K562 (cell line): ENCODE measurements at regions not wholly inside any gene's neighbourhood (a gene's known extent, or its start where the extent isn't known, plus 50 kb on each side); places are given as distances from the start of the nearest gene placed in this dataset.

ENCODE experiments used
- ATAC-seq: fragments of 200-7000 bp; cut with Tn5 transposase; 3 replicates; pipeline ENCODE4 v1.9.1; 2020; ENCODE audit warnings: moderate library complexity
- BruUV-seq: library from RNA; stranded (reverse); fragments of 400-500 nt; replicated peaks from 2 replicates; lab custom pipeline; 2021; lab: Mats Ljungman, UMichigan
- CTCF ChIA-PET: fragments of 300-600 bp; formaldehyde crosslinking; extraction: SDS; loops from one replicate; lab custom pipeline; 2021; ENCODE audit warnings: low intra/inter-chr PET ratio; lab: Yijun Ruan, JAX
- POLR2A ChIA-PET: fragments of 300-600, 350-650 bp; sonication (Branson Sonifier 250); formaldehyde crosslinking; extraction: SDS; loops from one replicate; lab custom pipeline; 2021; ENCODE audit warnings: antibody characterized with exemption, inconsistent platforms; lab: Yijun Ruan, JAX
- DNase-seq, 4 experiments: peaks; one replicate each; pipeline versions ENCODE4 v3.0.0 to v3.0.0-alpha.2; 2011 to 2018; ENCODE audit warnings: low spot score in 3 of 4, mixed read lengths in 3 of 4; ENCODE audit errors: extremely low read depth in 1 of 4
- FAIRE-seq: peaks from 2 replicates; lab custom pipeline; 2011; peaks lifted over from hg19 to GRCh38; lab: Jason Lieb, UNC
- H2AFZ ChIP-seq: 2 replicates; pipeline ENCODE4 v1.6.0; 2011; ENCODE audit warnings: low read depth, low read length, control low read depth, inconsistent platforms
- H3K27ac ChIP-seq: fragments of 200-600 bp; 3 replicates; pipeline ENCODE4 v1.8.0; 2011; ENCODE audit warnings: low read depth, mild to moderate bottlenecking, control low read depth, inconsistent platforms, low read length, moderate library complexity, mixed read lengths; ENCODE audit errors: extremely low read depth
- H3K27me3 ChIP-seq, 2 experiments: fragments of 300-600 bp in 1 of 2; 2 replicates in 1 of 2; 3 replicates in 1 of 2; pipeline versions ENCODE4 v1.6.0 to v1.8.0; 2011; ENCODE audit warnings: inconsistent platforms in 2 of 2, low read length in 2 of 2, mild to moderate bottlenecking in 1 of 2, mixed read lengths in 1 of 2, moderate library complexity in 1 of 2; ENCODE audit not compliant: control insufficient read depth in 2 of 2, insufficient read depth in 2 of 2
- H3K36me3 ChIP-seq: fragments of 300-600 bp; 3 replicates; pipeline ENCODE4 v1.8.0; 2011; ENCODE audit warnings: mild to moderate bottlenecking, low read length, inconsistent platforms; ENCODE audit not compliant: control insufficient read depth, insufficient read depth
- H3K4me1 ChIP-seq, 2 experiments: fragments of 200-600 bp in 1 of 2; replicated peaks in 1 of 2; 2 replicates in 1 of 2; 3 replicates in 1 of 2; pipeline versions ENCODE4 v1.5.1 to v1.8.0; 2011; ENCODE audit warnings: inconsistent platforms in 2 of 2, low read length in 2 of 2, mild to moderate bottlenecking in 1 of 2, mixed read lengths in 1 of 2, moderate library complexity in 1 of 2; ENCODE audit not compliant: control insufficient read depth in 2 of 2, insufficient read depth in 2 of 2
- H3K4me2 ChIP-seq: 2 replicates; pipeline ENCODE4 v1.6.1; 2011; ENCODE audit warnings: low read length, control low read depth, inconsistent platforms, mixed read lengths; ENCODE audit not compliant: insufficient read depth
- H3K4me3 ChIP-seq: fragments of 200-600 bp; sonication (generic), shearing (Covaris generic); 2 replicates; pipeline ENCODE4 v1.5.1; 2016; ENCODE audit warnings: control low read depth, inconsistent platforms
- H3K79me2 ChIP-seq: fragments of 200-600 bp; 3 replicates; pipeline ENCODE4 v1.8.0; 2011; ENCODE audit warnings: low read length, inconsistent platforms; ENCODE audit not compliant: control insufficient read depth, insufficient read depth
- H3K9ac ChIP-seq, 2 experiments: 2 replicates each; pipeline versions ENCODE4 v1.6.0 to v1.6.1; 2011; ENCODE audit warnings: low read depth in 2 of 2, low read length in 2 of 2, control low read depth in 1 of 2, inconsistent platforms in 1 of 2, mild to moderate bottlenecking in 1 of 2, mixed read lengths in 1 of 2; ENCODE audit not compliant: insufficient read depth in 1 of 2
- H3K9me1 ChIP-seq: one replicate; pipeline ENCODE4 v1.6.0; 2011; ENCODE audit warnings: inconsistent platforms, mild to moderate bottlenecking, low read length, moderate library complexity; ENCODE audit not compliant: control insufficient read depth, insufficient read depth
- H3K9me3 ChIP-seq: replicated peaks from 2 replicates; pipeline ENCODE4 v1.5.1; 2011; ENCODE audit warnings: low read depth, low read length, inconsistent platforms; ENCODE audit not compliant: control insufficient read depth, insufficient read depth
- H4K20me1 ChIP-seq: replicated peaks from 2 replicates; pipeline ENCODE4 v1.6.1; 2011; ENCODE audit warnings: low read length, inconsistent platforms, mixed read lengths; ENCODE audit not compliant: control insufficient read depth, insufficient read depth
- E2F6 ChIP-seq, 2 experiments: IDR thresholded peaks; 2 replicates each; pipeline ENCODE4 v1.6.1; 2011; ENCODE audit warnings: borderline replicate concordance in 1 of 2, control low read depth in 1 of 2, low read depth in 1 of 2, low read length in 1 of 2, mild to moderate bottlenecking in 1 of 2, mixed read lengths in 1 of 2, moderate library complexity in 1 of 2; ENCODE audit not compliant: insufficient read depth in 1 of 2, insufficient read length in 1 of 2, poor library complexity in 1 of 2, severe bottlenecking in 1 of 2; ENCODE audit errors: extremely low read depth in 1 of 2
- MAFG ChIP-seq: fragments of 450-650 bp; conservative IDR thresholded peaks from 2 replicates; pipeline ENCODE4 v1.6.1; 2016; ENCODE audit warnings: missing genetic modification characterization, missing compliant biosample characterization
- ZNF280B ChIP-seq: fragments of 250-450 bp; sonication (Bioruptor Pico); IDR thresholded peaks from 2 replicates; pipeline ENCODE4 v1.5.1; 2021; ENCODE audit warnings: mild to moderate bottlenecking
- WGBS: fragments of 100-300 bp; shearing (Covaris generic); methylation state at CpG from one replicate; pipeline ENCODE4 v1.1.6; 2016; ENCODE audit warnings: low coverage, mixed read lengths; ENCODE audit not compliant: insufficient coverage; ENCODE audit errors: missing lambda C conversion rate; 5-methylcytosine and 5-hydroxymethylcytosine counted together
- in situ Hi-C: fragments of 300-500 bp; cut with MboI; formaldehyde crosslinking; loops from 4 replicates; pipeline ENCODE4 v1.15.0; 2018; ENCODE audit warnings: inconsistent platforms, mixed read lengths
- intact Hi-C: fragments of 100-400 bp; cut with micrococcal nuclease; formaldehyde crosslinking; loops from 2 replicates; pipeline ENCODE4 v1.14.2; 2022

- no peaks in the 10 kb centered on the region for H4K20me1 ChIP-seq
- no peak for ATAC-seq
- no peaks in the 10 kb centered on the region for H3K79me2 ChIP-seq
- no peak for DNase-seq
- H3K4me1 ChIP-seq: no peaks in the 10 kb centered on the region
- intact Hi-C loops: no loop called here
- 0% methylated on average over 2 of the region's 2 CpGs for WGBS
- ChIA-PET CTCF (no interaction called here), POLR2A (no interaction called here)
- FAIRE-seq: no peak
- no TSS peak for BruUV-seq
- no peak for TF ChIP-seq E2F6 (IDR thresholded peaks at IDR 0.05; ENCODE audit: borderline replicate concordance in 1 of 2, extremely low read depth in 1 of 2, insufficient read depth in 1 of 2, insufficient read length in 1 of 2, low read depth in 1 of 2, low read length in 1 of 2, poor library complexity in 1 of 2, severe bottlenecking in 1 of 2)
- no peak for TF ChIP-seq MAFG (tag)
- no peak for TF ChIP-seq ZNF280B (CRISPR knock-in tag)
- H3K36me3 ChIP-seq: no peaks in the 10 kb centered on the region
- H3K9ac ChIP-seq: no peak overlapping the region
- H3K9me3 ChIP-seq: no peaks in the 10 kb centered on the region
- H3K27me3 ChIP-seq: no peaks in the 10 kb centered on the region
- no peak overlapping the region for H3K4me2 ChIP-seq
- no peaks in the 10 kb centered on the region for H3K9me1 ChIP-seq
- no peak overlapping the region for H2AFZ ChIP-seq
- no peak overlapping the region for H3K27ac ChIP-seq
- no peak overlapping the region for H3K4me3 ChIP-seq
- in situ Hi-C loops: no loop called here
Observed at GRCh38 chr18:28735731-28736130, 558.8 kb upstream of the CDH2 start.
